ENCODE measurements at regions not wholly inside any gene's neighbourhood (a gene's known extent, or its start where the extent isn't known, plus 50 kb on each side); places are given as distances from the start of the nearest gene placed in this dataset.
"Not testable (repeated sequence)": the region's sequence is repeated elsewhere in the genome, so short reads cannot be mapped to it uniquely, and the experiment has no call there.

GRCh38 chrX:132302687-132303086 is 83.4 kb upstream of the RAP2C start:
- DNase-seq, result not testable (repeated sequence)

DNA sequence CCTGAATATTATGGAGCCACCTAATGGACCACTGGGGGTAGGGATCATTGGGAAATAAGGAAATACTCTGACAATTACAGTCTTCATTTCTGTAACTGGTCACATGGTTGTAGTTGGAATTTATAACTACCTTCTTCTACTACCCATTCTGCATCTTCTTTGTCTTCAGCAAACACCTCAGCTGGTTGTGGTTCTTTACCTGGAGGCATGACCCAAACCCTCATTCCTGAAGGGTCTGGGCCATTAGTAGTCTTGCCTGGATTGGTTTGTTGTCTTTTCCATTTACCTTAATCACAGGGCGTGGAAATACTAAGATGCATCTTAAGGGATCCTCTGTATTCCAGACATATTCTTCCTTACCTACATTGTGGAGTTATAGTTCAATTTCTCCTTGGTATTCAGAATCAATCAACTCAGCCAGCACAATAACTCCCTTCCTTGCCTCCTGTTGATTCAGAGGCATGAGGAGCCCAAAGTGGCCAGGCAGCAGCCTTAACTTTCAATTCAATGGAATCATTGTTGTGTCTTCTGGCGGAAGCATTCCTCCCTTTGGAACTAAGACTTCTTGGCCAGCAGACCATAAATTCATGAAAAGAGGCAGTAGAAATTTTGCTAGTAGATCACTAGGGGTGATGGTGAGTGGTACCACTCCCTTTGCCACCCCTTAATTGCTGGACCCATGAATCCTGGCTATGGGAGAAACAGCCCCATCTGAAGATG is 75.7 kb upstream of the RAP2C start:
- DNase-seq, result no peak

- no peak for DNase-seq
Measured at GRCh38 chrX:132294192-132294591, 74.9 kb upstream of the RAP2C start.

GRCh38 chrX:132292793-132293192 is 73.5 kb upstream of the RAP2C start:
- peak; percentile 52 for DNase-seq

- DNase-seq, result no peak
Measured at GRCh38 chrX:132277953-132278614, 58.8 kb upstream of the RAP2C start.

DNA sequence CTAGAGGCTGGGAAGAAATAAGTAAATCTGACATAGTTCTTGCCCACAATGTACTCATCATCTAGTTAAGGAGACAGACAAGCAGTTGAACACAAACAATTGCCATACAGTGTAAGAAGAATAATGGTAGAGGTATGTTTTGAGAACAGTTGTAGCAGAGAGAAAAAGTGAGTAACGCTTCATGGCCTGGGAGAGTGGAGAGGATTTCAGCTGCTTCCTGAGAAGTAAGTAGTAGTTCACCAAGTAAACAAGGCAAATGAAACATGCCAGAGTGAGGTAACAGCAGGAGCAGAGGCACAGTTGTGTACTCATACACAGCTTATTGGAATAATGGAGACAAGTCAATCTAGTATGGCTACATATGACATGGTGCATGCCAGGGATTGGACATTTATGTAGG is 53.6 kb upstream of the RAP2C start:
- no peak for DNase-seq

GRCh38 chrX:132271311-132271778 is 52.1 kb upstream of the RAP2C start:
- DNase-seq, result no peak

- DNase-seq, result peak; percentile 82
Measured at GRCh38 chrX:132270699-132271098, 51.5 kb upstream of the RAP2C start.

- DNase-seq, result no peak
Measured at GRCh38 chrX:132270021-132270420, 50.8 kb upstream of the RAP2C start.

Measured in fibroblast of upper back skin (primary cell).